ENCODE measurements at regions not wholly inside any gene's neighbourhood (a gene's known extent, or its start where the extent isn't known, plus 50 kb on each side); places are given as distances from the start of the nearest gene placed in this dataset.

DNA sequence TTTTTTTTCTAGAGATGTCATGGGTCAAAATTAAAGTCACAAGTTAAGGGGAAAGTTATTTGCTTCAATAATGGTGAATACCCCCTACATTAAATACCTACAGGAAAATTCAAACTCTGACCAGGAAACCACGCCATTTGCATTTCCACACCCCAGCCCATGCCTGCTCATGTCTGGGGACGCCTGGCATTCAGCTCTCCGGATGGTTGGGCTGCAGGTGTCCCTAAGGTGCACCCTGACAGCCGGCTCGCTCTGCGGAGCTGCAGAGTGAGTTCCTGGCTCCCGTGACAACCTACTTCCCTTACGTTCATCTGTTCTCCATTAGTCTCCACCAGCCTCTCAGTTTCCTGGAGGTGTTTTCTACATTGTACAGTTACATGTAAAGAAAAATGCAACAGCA is 122.7 kb upstream of the RIOK3 start:
- TF ChIP-seq, protein P1, sequence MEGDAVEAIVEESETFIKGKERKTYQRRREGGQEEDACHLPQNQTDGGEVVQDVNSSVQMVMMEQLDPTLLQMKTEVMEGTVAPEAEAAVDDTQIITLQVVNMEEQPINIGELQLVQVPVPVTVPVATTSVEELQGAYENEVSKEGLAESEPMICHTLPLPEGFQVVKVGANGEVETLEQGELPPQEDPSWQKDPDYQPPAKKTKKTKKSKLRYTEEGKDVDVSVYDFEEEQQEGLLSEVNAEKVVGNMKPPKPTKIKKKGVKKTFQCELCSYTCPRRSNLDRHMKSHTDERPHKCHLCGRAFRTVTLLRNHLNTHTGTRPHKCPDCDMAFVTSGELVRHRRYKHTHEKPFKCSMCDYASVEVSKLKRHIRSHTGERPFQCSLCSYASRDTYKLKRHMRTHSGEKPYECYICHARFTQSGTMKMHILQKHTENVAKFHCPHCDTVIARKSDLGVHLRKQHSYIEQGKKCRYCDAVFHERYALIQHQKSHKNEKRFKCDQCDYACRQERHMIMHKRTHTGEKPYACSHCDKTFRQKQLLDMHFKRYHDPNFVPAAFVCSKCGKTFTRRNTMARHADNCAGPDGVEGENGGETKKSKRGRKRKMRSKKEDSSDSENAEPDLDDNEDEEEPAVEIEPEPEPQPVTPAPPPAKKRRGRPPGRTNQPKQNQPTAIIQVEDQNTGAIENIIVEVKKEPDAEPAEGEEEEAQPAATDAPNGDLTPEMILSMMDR (IDR thresholded peaks at IDR 0.05) = no peak
- TF ChIP-seq POLR2A (IDR thresholded peaks at IDR 0.05) = no peak
- WGBS, 2 donors = 93 to 97% methylated on average over 8 of the region's 8 CpGs
- Histone ChIP-seq H3K36me3 (no peaks in the 10 kb centered on the region), H3K4me3 (replicated peaks in 1 of 3) (no peak overlapping the region), H3K4me1 (peaks cover 0 to under 1% of the 10 kb centered on the region in 2 donors), H3K9me3 (no peaks in the 10 kb centered on the region), H3K27me3 (no peaks in the 10 kb centered on the region), H3K27ac (no peak overlapping the region)
- intact Hi-C loops (cut with DNase I) = no loop called here
- no peak for DNase-seq

DNA sequence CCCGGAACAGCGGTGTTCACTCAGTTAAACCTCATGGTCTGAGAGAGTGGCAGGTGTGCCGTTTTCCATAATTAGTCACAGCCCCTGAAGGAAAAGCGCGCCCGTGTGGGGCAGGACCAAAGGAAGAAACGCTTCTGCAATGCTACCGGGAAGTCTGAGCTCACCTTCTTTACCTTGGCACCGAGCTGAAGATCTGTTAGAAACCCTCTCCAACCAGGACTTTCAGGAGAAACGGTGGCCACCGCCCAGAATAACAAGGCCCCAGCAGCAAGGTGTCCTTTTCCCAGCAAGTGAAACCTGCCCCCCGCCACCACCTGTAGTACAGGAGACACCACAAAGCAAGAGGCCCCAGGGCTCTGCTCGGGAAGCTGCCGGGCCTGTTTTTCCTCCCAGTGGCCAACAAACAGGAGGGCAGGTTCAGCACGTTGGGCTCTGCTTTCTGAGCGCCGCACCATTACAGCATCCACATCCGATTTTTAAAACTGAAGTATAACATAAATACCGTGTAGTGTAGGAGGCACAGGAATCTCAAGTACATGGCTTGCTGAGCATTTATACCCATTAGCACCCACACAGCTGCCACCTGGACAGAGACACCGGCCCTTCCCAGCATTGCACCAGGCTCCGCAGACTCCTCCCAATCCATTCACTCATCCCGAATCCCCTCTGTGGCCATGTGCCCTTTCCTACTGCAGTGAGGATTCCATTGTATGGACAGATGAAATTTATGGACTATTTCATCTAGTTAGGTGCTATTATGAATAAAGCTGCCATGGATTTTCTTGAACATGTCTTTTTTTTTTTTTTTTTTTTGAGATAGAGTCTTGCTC is 121.8 kb upstream of the RIOK3 start:
- Histone ChIP-seq H3K4me1 (peaks cover 0 to 3% of the 10 kb centered on the region in 2 donors), H3K27ac (no peak overlapping the region), H3K9me3 (no peaks in the 10 kb centered on the region), H3K4me3 (replicated peaks in 1 of 3) (no peak overlapping the region), H3K36me3 (no peaks in the 10 kb centered on the region), H3K27me3 (no peaks in the 10 kb centered on the region)
- DNase-seq = no peak
- intact Hi-C loops (cut with DNase I) = no loop called here
- TF ChIP-seq POLR2A (IDR thresholded peaks at IDR 0.05) = no peak
- WGBS, 2 donors = 83 to 86% methylated on average over 18 to 22 of the region's 22 CpGs

DNA sequence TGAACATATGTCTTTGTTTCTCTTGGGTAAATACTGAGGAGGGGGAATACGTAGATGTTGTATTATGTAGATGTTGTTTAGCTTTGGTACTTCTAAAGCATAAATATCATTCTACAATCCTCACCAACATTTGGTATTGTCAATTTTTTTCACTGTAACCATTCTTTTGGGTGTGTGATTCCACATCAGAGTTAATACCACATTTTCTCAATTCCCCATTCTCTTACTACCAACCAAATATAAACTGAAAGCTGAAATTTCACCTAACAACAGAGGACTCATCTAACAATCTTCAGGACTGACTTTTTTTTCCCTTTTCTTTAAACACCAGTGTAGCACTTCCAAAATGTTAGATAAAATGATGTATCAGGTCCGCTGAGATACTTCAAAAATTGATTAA is 120.7 kb upstream of the RIOK3 start:
- Histone ChIP-seq H3K4me3 (replicated peaks in 1 of 3) (no peak overlapping the region), H3K27me3 (no peaks in the 10 kb centered on the region), H3K4me1 (peaks cover 0 to 3% of the 10 kb centered on the region in 2 donors), H3K36me3 (no peaks in the 10 kb centered on the region), H3K27ac (no peak overlapping the region), H3K9me3 (no peaks in the 10 kb centered on the region)
- 97 to 98% methylated on average over 2 of the region's 2 CpGs for WGBS, 2 donors
- no peak for DNase-seq
- TF ChIP-seq POLR2A (IDR thresholded peaks at IDR 0.05) = no peak
- TF ChIP-seq, protein P1 (IDR thresholded peaks at IDR 0.05) = no peak
- intact Hi-C loops (cut with DNase I) = no loop called here

GRCh38 chr18:23333827-23334226 is 119.3 kb upstream of the RIOK3 start:
- DNase-seq = no peak
- no peaks in the 10 kb centered on the region for H3K9me3 ChIP-seq
- H3K27ac ChIP-seq = no peak overlapping the region
- no peaks in the 10 kb centered on the region for H3K36me3 ChIP-seq
- H3K27me3 ChIP-seq = no peaks in the 10 kb centered on the region
- peaks cover 0 to 3% of the 10 kb centered on the region in 2 donors for H3K4me1 ChIP-seq
- H3K4me3 ChIP-seq (replicated peaks in 1 of 3) = no peak overlapping the region
- no peak for TF ChIP-seq POLR2A (IDR thresholded peaks at IDR 0.05)
- TF ChIP-seq, protein P1 (IDR thresholded peaks at IDR 0.05) = no peak
- WGBS, 2 donors = 47 to 50% methylated on average over 2 of the region's 2 CpGs
- intact Hi-C loops (cut with DNase I) = no loop called here

- H3K9me3 ChIP-seq = no peaks in the 10 kb centered on the region
- no peaks in the 10 kb centered on the region for H3K27me3 ChIP-seq
- TF ChIP-seq POLR2A (IDR thresholded peaks at IDR 0.05) = no peak
- TF ChIP-seq, protein P1 (IDR thresholded peaks at IDR 0.05) = no peak
- H3K4me1 ChIP-seq = peaks cover 0 to 3% of the 10 kb centered on the region in 2 donors
- intact Hi-C loops (cut with DNase I) = no loop called here
- no peaks in the 10 kb centered on the region for H3K36me3 ChIP-seq
- DNase-seq = no peak
- no peak overlapping the region for H3K4me3 ChIP-seq (replicated peaks in 1 of 3)
- WGBS, 2 donors = 93 to 94% methylated on average over 13 of the region's 13 CpGs
- H3K27ac ChIP-seq = no peak overlapping the region
Observed at GRCh38 chr18:23334569-23334968, 118.5 kb upstream of the RIOK3 start.
